Calu3 (cell line): ENCODE measurements at regions not wholly inside any gene's neighbourhood (a gene's known extent, or its start where the extent isn't known, plus 50 kb on each side); places are given as distances from the start of the nearest gene placed in this dataset.

ENCODE experiments used
- BruUV-seq: library from RNA; stranded (reverse); fragments of 400-500 nt; replicated peaks from 2 replicates; lab custom pipeline; 2021; lab: Mats Ljungman, UMichigan
- CTCF ChIA-PET: fragments of 300-600 bp; sonication (Branson Sonifier 250); formaldehyde crosslinking; loops from one replicate; lab custom pipeline; 2022; ENCODE audit warnings: antibody characterized with exemption; lab: Charles Lee
- DNase-seq: peaks from one replicate; pipeline ENCODE4 v3.0.0; 2022
- H3K27ac Mint-ChIP-seq: one replicate; pipeline ENCODE4 v1.8.0; 2022; ENCODE audit warnings: mixed read lengths; ENCODE audit not compliant: unreplicated experiment
- H3K27me3 Mint-ChIP-seq: one replicate; pipeline ENCODE4 v1.8.0; 2022; ENCODE audit warnings: mixed read lengths; ENCODE audit not compliant: unreplicated experiment
- H3K36me3 Mint-ChIP-seq: one replicate; pipeline ENCODE4 v1.8.0; 2022; ENCODE audit warnings: mild to moderate bottlenecking, moderate library complexity, mixed read lengths; ENCODE audit not compliant: insufficient read depth, unreplicated experiment
- H3K4me1 Mint-ChIP-seq: one replicate; pipeline ENCODE4 v1.8.0; 2022; ENCODE audit warnings: mild to moderate bottlenecking, low read depth, mixed read lengths; ENCODE audit not compliant: unreplicated experiment
- H3K4me3 Mint-ChIP-seq: one replicate; pipeline ENCODE4 v1.8.0; 2022; ENCODE audit warnings: mild to moderate bottlenecking, low read depth, moderate library complexity, mixed read lengths; ENCODE audit not compliant: unreplicated experiment
- H3K9me3 Mint-ChIP-seq: one replicate; pipeline ENCODE4 v1.8.0; 2022; ENCODE audit warnings: low read depth, mixed read lengths; ENCODE audit not compliant: unreplicated experiment
- CTCF ChIP-seq: fragments of 200-600 bp; IDR thresholded peaks from one replicate; pipeline ENCODE4 v1.8.0; 2022; ENCODE audit warnings: antibody characterized with exemption; ENCODE audit not compliant: unreplicated experiment
- intact Hi-C: fragments of 100-400 bp; cut with micrococcal nuclease; formaldehyde crosslinking; loops from one replicate; pipeline ENCODE4 v1.10.0; 2022; ENCODE audit not compliant: unreplicated experiment

GRCh38 chr7:17168416-17168815 is 130.0 kb upstream of the AHR start:
- no peak for DNase-seq
- Mint-ChIP-seq H3K27me3 (no peaks in the 10 kb centered on the region), H3K36me3 (peaks cover 5% of the 10 kb centered on the region), H3K4me1 (peaks cover 31% of the 10 kb centered on the region), H3K27ac (peak overlapping the region; percentile 11), H3K9me3 (no peaks in the 10 kb centered on the region), H3K4me3 (no peak overlapping the region)
- BruUV-seq = no TSS peak
- TF ChIP-seq CTCF = no peak
- intact Hi-C loops = no loop called here
- CTCF ChIA-PET = interaction anchor here (0.6 to 1.4 kb wide), 2 partner anchors 10 kb away, joined by 4 to 5 read pairs; no protein-coding TSS in a partner anchor

DNA sequence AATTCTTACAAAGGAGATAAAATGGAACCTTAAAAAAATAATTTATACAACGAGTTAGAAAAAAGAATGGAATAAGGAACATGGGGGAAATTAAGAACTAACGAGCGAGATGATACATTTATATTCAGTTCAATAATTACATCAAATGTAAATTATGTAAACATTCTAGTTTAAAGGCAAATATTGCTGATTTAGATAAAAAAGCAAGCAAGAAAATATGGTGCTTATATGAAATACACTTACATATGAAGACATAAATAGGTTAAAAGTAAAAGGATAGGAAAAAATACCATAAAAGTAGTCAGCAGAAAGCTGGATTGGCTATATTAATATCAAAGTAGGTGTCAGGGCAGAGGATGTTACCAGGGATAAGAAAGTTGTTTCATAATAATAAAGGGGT is 127.0 kb upstream of the AHR start:
- no peaks in the 10 kb centered on the region for H3K27me3 Mint-ChIP-seq
- H3K4me3 Mint-ChIP-seq = no peak overlapping the region
- H3K9me3 Mint-ChIP-seq = no peaks in the 10 kb centered on the region
- CTCF ChIA-PET = no interaction called here
- BruUV-seq = no TSS peak
- intact Hi-C loops = no loop called here
- H3K27ac Mint-ChIP-seq = no peak overlapping the region
- DNase-seq = no peak
- peaks cover 3% of the 10 kb centered on the region for H3K36me3 Mint-ChIP-seq
- no peak for TF ChIP-seq CTCF
- peaks cover 42% of the 10 kb centered on the region for H3K4me1 Mint-ChIP-seq

DNA sequence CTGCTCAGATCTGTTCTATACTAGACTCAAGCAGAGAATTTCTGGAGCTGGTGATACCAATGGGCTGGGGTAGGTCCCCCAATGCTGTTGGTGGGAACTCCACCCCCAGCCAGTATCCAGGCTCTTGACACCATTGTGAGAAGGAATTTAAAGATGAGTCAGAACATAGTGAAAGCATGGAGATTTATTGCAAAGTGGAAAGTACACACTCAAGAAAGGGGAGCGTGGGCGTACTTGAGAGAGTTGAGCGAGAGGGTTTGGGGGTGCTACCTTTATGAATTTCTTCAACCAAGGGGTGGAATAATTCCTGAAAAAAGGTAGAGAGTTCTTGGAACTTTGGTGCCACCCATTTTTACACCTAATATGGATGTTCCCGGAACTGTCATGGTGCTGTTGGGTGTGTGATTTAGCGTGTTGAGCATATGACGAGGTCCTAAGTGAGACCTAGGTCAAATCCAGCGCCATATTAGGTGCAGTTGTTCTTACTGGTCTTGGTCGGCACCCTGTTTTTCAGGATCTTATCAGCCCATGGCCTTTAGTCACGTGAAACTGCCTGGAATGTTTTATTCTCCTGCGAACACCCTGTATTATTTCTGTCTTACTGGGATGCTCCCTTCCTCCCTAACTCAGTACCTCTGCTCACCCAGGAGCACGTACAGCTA is 122.0 kb upstream of the AHR start:
- Mint-ChIP-seq H3K4me1 (peaks cover 31% of the 10 kb centered on the region), H3K27ac (no peak overlapping the region), H3K4me3 (no peak overlapping the region), H3K9me3 (no peaks in the 10 kb centered on the region), H3K27me3 (no peaks in the 10 kb centered on the region), H3K36me3 (no peaks in the 10 kb centered on the region)
- no TSS peak for BruUV-seq
- intact Hi-C loops = no loop called here
- CTCF ChIA-PET = interaction anchor here (1.4 kb wide), 1 partner anchor 11 kb away, joined by 3 read pairs; no protein-coding TSS in a partner anchor
- no peak for TF ChIP-seq CTCF
- no peak for DNase-seq

- intact Hi-C loops = no loop called here
- Mint-ChIP-seq H3K4me3 (no peak overlapping the region), H3K9me3 (peaks cover 3% of the 10 kb centered on the region), H3K36me3 (no peaks in the 10 kb centered on the region), H3K27ac (no peak overlapping the region), H3K4me1 (peaks cover 46% of the 10 kb centered on the region), H3K27me3 (no peaks in the 10 kb centered on the region)
- TF ChIP-seq CTCF = no peak
- CTCF ChIA-PET = interaction anchor here (1.2 to 1.7 kb wide), 2 partner anchors 8 to 11 kb away, joined by 3 to 4 read pairs; no protein-coding TSS in a partner anchor
- no TSS peak for BruUV-seq
- no peak for DNase-seq
Measured at GRCh38 chr7:17178545-17178944, 119.9 kb upstream of the AHR start.
